ENCODE measurements at regions not wholly inside any gene's neighbourhood (a gene's known extent, or its start where the extent isn't known, plus 50 kb on each side); places are given as distances from the start of the nearest gene placed in this dataset.

GRCh38 chr13:107459430-107459829 is 755.9 kb downstream of the LIG4 start:
- Histone ChIP-seq H3K27me3 (ENCODE audit: control insufficient read depth in 1 of 2, insufficient read depth in 2 of 2, low read length in 2 of 2) (no peaks in the 10 kb centered on the region), H3K9ac (ENCODE audit: low read depth in 1 of 2, low read length in 2 of 2) (no peak overlapping the region), H3K9me3 (ENCODE audit: control insufficient read depth in 1 of 2, low read length in 2 of 2) (no peaks in the 10 kb centered on the region), H3K4me3 (ENCODE audit: low read depth in 1 of 2, low read length in 2 of 2) (no peak overlapping the region), H3K4me1 (ENCODE audit: control insufficient read depth in 1 of 2, insufficient read depth in 2 of 2, low read length in 2 of 2) (no peaks in the 10 kb centered on the region), H3K36me3 (ENCODE audit: control insufficient read depth in 1 of 2, insufficient read depth in 2 of 2, low read length in 2 of 2) (no peaks in the 10 kb centered on the region), H3K27ac (ENCODE audit: low read depth, low read length) (no peak overlapping the region)

GRCh38 chr13:107458269-107458668 is 757.1 kb downstream of the LIG4 start:
- peaks cover 0 to 1% of the 10 kb centered on the region in 2 donors for H3K9me3 ChIP-seq (ENCODE audit: control insufficient read depth in 1 of 2, low read length in 2 of 2)
- H3K9ac ChIP-seq (ENCODE audit: low read depth in 1 of 2, low read length in 2 of 2), result no peak overlapping the region
- H3K27me3 ChIP-seq (ENCODE audit: control insufficient read depth in 1 of 2, insufficient read depth in 2 of 2, low read length in 2 of 2), result no peaks in the 10 kb centered on the region
- H3K4me1 ChIP-seq (ENCODE audit: control insufficient read depth in 1 of 2, insufficient read depth in 2 of 2, low read length in 2 of 2), result no peaks in the 10 kb centered on the region
- H3K4me3 ChIP-seq (ENCODE audit: low read depth in 1 of 2, low read length in 2 of 2), result no peak overlapping the region
- no peaks in the 10 kb centered on the region for H3K36me3 ChIP-seq (ENCODE audit: control insufficient read depth in 1 of 2, insufficient read depth in 2 of 2, low read length in 2 of 2)
- no peak overlapping the region for H3K27ac ChIP-seq (ENCODE audit: low read depth, low read length)

DNA sequence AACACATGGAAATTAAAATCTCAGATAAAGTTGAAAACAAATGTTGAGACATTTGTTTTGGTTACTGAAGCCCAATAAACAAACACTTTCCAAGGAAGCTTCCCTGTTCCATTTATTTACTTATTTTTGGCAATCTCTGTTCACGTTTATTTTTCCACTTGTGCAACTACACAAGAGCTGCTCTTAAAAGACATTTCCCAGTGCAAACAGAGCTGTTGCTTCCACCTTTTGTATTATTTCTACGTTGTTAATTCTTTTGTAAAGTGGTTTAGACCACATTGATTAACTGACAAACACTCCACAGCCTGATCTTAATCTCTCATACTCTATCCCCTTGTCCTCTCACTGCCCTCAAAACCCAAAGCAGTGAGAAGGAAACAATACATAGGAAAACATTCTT is 757.6 kb downstream of the LIG4 start:
- Histone ChIP-seq H3K9ac (ENCODE audit: low read depth in 1 of 2, low read length in 2 of 2) (no peak overlapping the region), H3K9me3 (ENCODE audit: control insufficient read depth in 1 of 2, low read length in 2 of 2) (peaks cover 0 to 3% of the 10 kb centered on the region in 2 donors), H3K27ac (ENCODE audit: low read depth, low read length) (no peak overlapping the region), H3K4me3 (ENCODE audit: low read depth in 1 of 2, low read length in 2 of 2) (no peak overlapping the region), H3K4me1 (ENCODE audit: control insufficient read depth in 1 of 2, insufficient read depth in 2 of 2, low read length in 2 of 2) (no peaks in the 10 kb centered on the region), H3K36me3 (ENCODE audit: control insufficient read depth in 1 of 2, insufficient read depth in 2 of 2, low read length in 2 of 2) (no peaks in the 10 kb centered on the region), H3K27me3 (ENCODE audit: control insufficient read depth in 1 of 2, insufficient read depth in 2 of 2, low read length in 2 of 2) (no peaks in the 10 kb centered on the region)

DNA sequence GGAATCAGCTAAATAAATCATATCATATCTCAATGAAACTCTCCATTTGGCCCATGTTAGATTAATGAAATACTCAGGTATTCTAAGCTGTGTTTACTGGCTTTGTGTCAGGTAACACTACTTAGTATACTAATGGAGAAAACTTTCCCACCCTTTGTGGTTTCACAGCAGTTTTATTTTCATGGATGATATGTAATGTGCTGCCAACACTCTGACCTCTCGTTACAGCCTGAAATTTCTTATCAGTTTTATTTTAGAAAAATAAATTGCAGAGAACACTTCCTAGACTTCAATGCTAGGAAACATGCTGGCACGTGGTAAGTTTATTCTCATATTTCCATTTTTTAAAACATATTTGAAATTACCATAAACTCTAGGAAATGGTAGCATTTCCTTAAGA is 758.9 kb downstream of the LIG4 start:
- Histone ChIP-seq H3K4me1 (ENCODE audit: control insufficient read depth in 1 of 2, insufficient read depth in 2 of 2, low read length in 2 of 2) (no peaks in the 10 kb centered on the region), H3K4me3 (ENCODE audit: low read depth in 1 of 2, low read length in 2 of 2) (no peak overlapping the region), H3K9ac (ENCODE audit: low read depth in 1 of 2, low read length in 2 of 2) (no peak overlapping the region), H3K27me3 (ENCODE audit: control insufficient read depth in 1 of 2, insufficient read depth in 2 of 2, low read length in 2 of 2) (no peaks in the 10 kb centered on the region), H3K36me3 (ENCODE audit: control insufficient read depth in 1 of 2, insufficient read depth in 2 of 2, low read length in 2 of 2) (no peaks in the 10 kb centered on the region), H3K27ac (ENCODE audit: low read depth, low read length) (no peak overlapping the region), H3K9me3 (ENCODE audit: control insufficient read depth in 1 of 2, low read length in 2 of 2) (peaks cover 0 to 3% of the 10 kb centered on the region in 2 donors)

DNA sequence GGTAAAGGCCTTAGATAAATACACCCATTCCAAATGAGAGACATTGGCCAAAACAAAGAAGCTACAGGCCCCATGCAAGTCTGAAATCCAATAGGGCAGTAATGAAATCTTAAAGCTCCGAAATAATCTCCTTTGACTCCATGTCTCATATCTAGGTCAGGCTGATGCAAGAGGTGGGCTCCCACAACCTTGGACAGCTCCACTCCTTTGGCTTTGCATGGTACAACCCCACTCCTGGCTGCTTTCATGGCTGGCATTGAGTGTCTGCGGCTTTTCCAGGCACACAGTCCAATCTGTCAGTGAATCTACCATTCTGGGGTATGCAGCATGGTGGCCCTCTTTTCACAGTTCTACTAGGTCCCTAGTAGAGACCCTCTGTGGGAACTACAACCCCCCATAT is 762.5 kb downstream of the LIG4 start:
- peaks cover 0 to 3% of the 10 kb centered on the region in 2 donors for H3K9me3 ChIP-seq (ENCODE audit: control insufficient read depth in 1 of 2, low read length in 2 of 2)
- H3K36me3 ChIP-seq (ENCODE audit: control insufficient read depth in 1 of 2, insufficient read depth in 2 of 2, low read length in 2 of 2), result no peaks in the 10 kb centered on the region
- no peak overlapping the region for H3K27ac ChIP-seq (ENCODE audit: low read depth, low read length)
- H3K4me1 ChIP-seq (ENCODE audit: control insufficient read depth in 1 of 2, insufficient read depth in 2 of 2, low read length in 2 of 2), result no peaks in the 10 kb centered on the region
- H3K9ac ChIP-seq (ENCODE audit: low read depth in 1 of 2, low read length in 2 of 2), result no peak overlapping the region
- H3K27me3 ChIP-seq (ENCODE audit: control insufficient read depth in 1 of 2, insufficient read depth in 2 of 2, low read length in 2 of 2), result no peaks in the 10 kb centered on the region
- H3K4me3 ChIP-seq (ENCODE audit: low read depth in 1 of 2, low read length in 2 of 2), result no peak overlapping the region

DNA sequence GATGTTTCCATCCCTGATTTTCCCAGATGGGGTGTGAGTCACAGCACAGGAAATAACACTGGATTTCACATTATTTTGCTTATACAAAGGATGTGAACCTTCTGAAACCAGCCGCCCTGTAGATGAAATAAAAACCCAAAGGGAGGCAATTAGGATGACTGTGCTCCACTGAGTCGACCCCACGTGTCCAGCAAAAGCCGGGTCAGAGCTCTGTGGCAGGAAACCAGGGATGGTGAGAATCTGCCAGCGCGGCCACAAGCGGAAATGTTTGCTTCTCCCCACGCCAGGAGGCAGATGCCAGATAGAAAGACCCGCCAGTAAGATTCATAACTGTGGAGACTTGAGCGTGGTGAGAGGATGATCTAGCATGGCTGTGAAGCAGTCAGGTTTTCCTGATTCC is 764.4 kb downstream of the LIG4 start:
- H3K27ac ChIP-seq (ENCODE audit: low read depth, low read length), result no peak overlapping the region
- H3K27me3 ChIP-seq (ENCODE audit: control insufficient read depth in 1 of 2, insufficient read depth in 2 of 2, low read length in 2 of 2), result no peaks in the 10 kb centered on the region
- H3K9me3 ChIP-seq (ENCODE audit: control insufficient read depth in 1 of 2, low read length in 2 of 2), result peaks cover 0 to 3% of the 10 kb centered on the region in 2 donors
- H3K9ac ChIP-seq (ENCODE audit: low read depth in 1 of 2, low read length in 2 of 2), result no peak overlapping the region
- H3K36me3 ChIP-seq (ENCODE audit: control insufficient read depth in 1 of 2, insufficient read depth in 2 of 2, low read length in 2 of 2), result no peaks in the 10 kb centered on the region
- no peaks in the 10 kb centered on the region for H3K4me1 ChIP-seq (ENCODE audit: control insufficient read depth in 1 of 2, insufficient read depth in 2 of 2, low read length in 2 of 2)
- H3K4me3 ChIP-seq (ENCODE audit: low read depth in 1 of 2, low read length in 2 of 2), result no peak overlapping the region

DNA sequence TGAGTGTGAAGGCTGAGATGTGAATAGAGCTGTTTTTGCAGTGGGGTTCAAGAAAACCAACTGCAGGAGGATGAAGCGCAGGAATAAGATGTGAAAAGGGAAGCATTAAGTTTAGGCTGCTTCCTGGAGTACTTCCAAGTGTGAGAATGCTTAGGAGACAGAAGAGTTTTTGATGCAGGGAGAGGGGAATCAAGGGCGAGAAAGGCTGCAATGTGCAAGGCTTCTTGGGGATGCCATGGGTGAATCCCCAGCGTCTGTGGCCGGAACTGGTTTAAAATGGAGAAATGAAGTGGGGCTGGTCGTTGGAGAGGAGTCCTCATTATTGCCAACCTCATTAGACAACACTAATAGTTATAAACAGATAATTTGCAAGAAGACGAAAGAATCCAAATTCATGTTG is 764.9 kb downstream of the LIG4 start:
- Histone ChIP-seq H3K4me1 (ENCODE audit: control insufficient read depth in 1 of 2, insufficient read depth in 2 of 2, low read length in 2 of 2) (no peaks in the 10 kb centered on the region), H3K27me3 (ENCODE audit: control insufficient read depth in 1 of 2, insufficient read depth in 2 of 2, low read length in 2 of 2) (no peaks in the 10 kb centered on the region), H3K9me3 (ENCODE audit: control insufficient read depth in 1 of 2, low read length in 2 of 2) (peaks cover 0 to 3% of the 10 kb centered on the region in 2 donors), H3K36me3 (ENCODE audit: control insufficient read depth in 1 of 2, insufficient read depth in 2 of 2, low read length in 2 of 2) (no peaks in the 10 kb centered on the region), H3K27ac (ENCODE audit: low read depth, low read length) (no peak overlapping the region), H3K9ac (ENCODE audit: low read depth in 1 of 2, low read length in 2 of 2) (no peak overlapping the region), H3K4me3 (ENCODE audit: low read depth in 1 of 2, low read length in 2 of 2) (no peak overlapping the region)

GRCh38 chr13:107447591-107447990 is 767.7 kb downstream of the LIG4 start:
- Histone ChIP-seq H3K27ac (ENCODE audit: low read depth, low read length) (no peak overlapping the region), H3K9ac (ENCODE audit: low read depth in 1 of 2, low read length in 2 of 2) (no peak overlapping the region), H3K4me3 (ENCODE audit: low read depth in 1 of 2, low read length in 2 of 2) (no peak overlapping the region), H3K4me1 (ENCODE audit: control insufficient read depth in 1 of 2, insufficient read depth in 2 of 2, low read length in 2 of 2) (no peaks in the 10 kb centered on the region), H3K9me3 (ENCODE audit: control insufficient read depth in 1 of 2, low read length in 2 of 2) (no peaks in the 10 kb centered on the region), H3K27me3 (ENCODE audit: control insufficient read depth in 1 of 2, insufficient read depth in 2 of 2, low read length in 2 of 2) (no peaks in the 10 kb centered on the region), H3K36me3 (ENCODE audit: control insufficient read depth in 1 of 2, insufficient read depth in 2 of 2, low read length in 2 of 2) (no peaks in the 10 kb centered on the region)

DNA sequence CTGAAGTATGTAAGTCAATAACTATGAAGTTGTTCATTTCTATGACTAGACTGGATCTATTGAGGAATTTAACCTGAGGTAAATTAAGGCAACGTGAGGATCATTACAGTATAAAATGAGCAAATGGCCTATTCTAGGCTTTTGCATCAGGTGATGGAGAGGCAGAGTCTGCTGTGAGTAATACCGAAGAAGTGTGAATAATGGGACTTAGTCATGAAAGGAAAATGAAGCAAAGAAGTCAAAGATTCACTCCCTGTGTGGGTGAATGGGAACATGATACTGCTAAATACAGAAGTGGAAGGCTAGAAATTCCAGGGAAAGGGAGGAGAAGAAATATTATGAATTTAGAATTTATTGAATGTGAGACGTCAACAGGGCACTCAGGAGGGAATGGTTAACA is 774.1 kb downstream of the LIG4 start:
- no peaks in the 10 kb centered on the region for H3K27me3 ChIP-seq (ENCODE audit: control insufficient read depth in 1 of 2, insufficient read depth in 2 of 2, low read length in 2 of 2)
- H3K4me3 ChIP-seq (ENCODE audit: low read depth in 1 of 2, low read length in 2 of 2), result no peak overlapping the region
- no peak overlapping the region for H3K9ac ChIP-seq (ENCODE audit: low read depth in 1 of 2, low read length in 2 of 2)
- no peak overlapping the region for H3K27ac ChIP-seq (ENCODE audit: low read depth, low read length)
- no peaks in the 10 kb centered on the region for H3K9me3 ChIP-seq (ENCODE audit: control insufficient read depth in 1 of 2, low read length in 2 of 2)
- H3K36me3 ChIP-seq (ENCODE audit: control insufficient read depth in 1 of 2, insufficient read depth in 2 of 2, low read length in 2 of 2), result no peaks in the 10 kb centered on the region
- no peaks in the 10 kb centered on the region for H3K4me1 ChIP-seq (ENCODE audit: control insufficient read depth in 1 of 2, insufficient read depth in 2 of 2, low read length in 2 of 2)

GRCh38 chr13:107438251-107438650 is 777.1 kb downstream of the LIG4 start:
- no peaks in the 10 kb centered on the region for H3K36me3 ChIP-seq (ENCODE audit: control insufficient read depth in 1 of 2, insufficient read depth in 2 of 2, low read length in 2 of 2)
- H3K9ac ChIP-seq (ENCODE audit: low read depth in 1 of 2, low read length in 2 of 2), result no peak overlapping the region
- H3K9me3 ChIP-seq (ENCODE audit: control insufficient read depth in 1 of 2, low read length in 2 of 2), result no peaks in the 10 kb centered on the region
- no peaks in the 10 kb centered on the region for H3K4me1 ChIP-seq (ENCODE audit: control insufficient read depth in 1 of 2, insufficient read depth in 2 of 2, low read length in 2 of 2)
- H3K4me3 ChIP-seq (ENCODE audit: low read depth in 1 of 2, low read length in 2 of 2), result no peak overlapping the region
- H3K27ac ChIP-seq (ENCODE audit: low read depth, low read length), result no peak overlapping the region
- H3K27me3 ChIP-seq (ENCODE audit: control insufficient read depth in 1 of 2, insufficient read depth in 2 of 2, low read length in 2 of 2), result no peaks in the 10 kb centered on the region

GRCh38 chr13:107434347-107434746 is 781.0 kb downstream of the LIG4 start:
- Histone ChIP-seq H3K4me1 (ENCODE audit: control insufficient read depth in 1 of 2, insufficient read depth in 2 of 2, low read length in 2 of 2) (no peaks in the 10 kb centered on the region), H3K9ac (ENCODE audit: low read depth in 1 of 2, low read length in 2 of 2) (no peak overlapping the region), H3K36me3 (ENCODE audit: control insufficient read depth in 1 of 2, insufficient read depth in 2 of 2, low read length in 2 of 2) (no peaks in the 10 kb centered on the region), H3K9me3 (ENCODE audit: control insufficient read depth in 1 of 2, low read length in 2 of 2) (no peaks in the 10 kb centered on the region), H3K27me3 (ENCODE audit: control insufficient read depth in 1 of 2, insufficient read depth in 2 of 2, low read length in 2 of 2) (no peaks in the 10 kb centered on the region), H3K4me3 (ENCODE audit: low read depth in 1 of 2, low read length in 2 of 2) (no peak overlapping the region), H3K27ac (ENCODE audit: low read depth, low read length) (no peak overlapping the region)

All from duodenal mucosa (tissue), 2 donors.